ENCODE measurements at regions not wholly inside any gene's neighbourhood (a gene's known extent, or its start where the extent isn't known, plus 50 kb on each side); places are given as distances from the start of the nearest gene placed in this dataset.

DNA sequence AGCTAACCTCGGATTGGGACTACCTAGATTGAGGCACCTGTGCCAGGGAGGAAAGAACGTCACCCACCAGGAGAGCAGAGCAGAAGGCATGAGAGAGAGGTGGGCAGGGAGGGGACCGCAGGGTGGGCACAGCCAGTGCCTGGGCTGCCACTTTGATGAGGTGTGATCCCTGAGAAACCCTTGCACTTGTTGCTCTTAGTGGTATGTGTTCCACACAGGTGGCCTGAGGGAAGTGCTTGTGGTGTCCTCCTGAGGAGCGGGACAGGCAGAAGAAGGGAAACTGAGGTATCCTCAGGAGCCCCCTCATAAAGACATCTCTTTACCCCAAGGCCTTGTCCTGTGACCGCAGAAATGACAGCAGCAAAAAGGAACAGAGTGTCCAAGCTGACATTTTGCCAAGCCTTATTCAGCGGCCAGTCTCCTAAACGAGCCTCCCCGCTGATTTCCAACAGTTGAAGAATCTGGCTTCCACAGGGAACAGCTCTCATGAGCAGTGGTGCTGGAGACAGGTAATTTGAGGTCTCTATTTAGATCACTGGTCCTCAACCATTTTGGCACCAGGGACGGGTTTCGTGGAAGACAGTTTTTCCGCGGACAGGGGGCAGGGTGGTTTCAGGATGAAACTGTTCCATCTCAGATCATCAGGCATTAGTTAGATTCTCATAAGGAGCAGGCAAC is 82.4 kb downstream of the FOXD1 start:
- TF ChIP-seq, protein P1, sequence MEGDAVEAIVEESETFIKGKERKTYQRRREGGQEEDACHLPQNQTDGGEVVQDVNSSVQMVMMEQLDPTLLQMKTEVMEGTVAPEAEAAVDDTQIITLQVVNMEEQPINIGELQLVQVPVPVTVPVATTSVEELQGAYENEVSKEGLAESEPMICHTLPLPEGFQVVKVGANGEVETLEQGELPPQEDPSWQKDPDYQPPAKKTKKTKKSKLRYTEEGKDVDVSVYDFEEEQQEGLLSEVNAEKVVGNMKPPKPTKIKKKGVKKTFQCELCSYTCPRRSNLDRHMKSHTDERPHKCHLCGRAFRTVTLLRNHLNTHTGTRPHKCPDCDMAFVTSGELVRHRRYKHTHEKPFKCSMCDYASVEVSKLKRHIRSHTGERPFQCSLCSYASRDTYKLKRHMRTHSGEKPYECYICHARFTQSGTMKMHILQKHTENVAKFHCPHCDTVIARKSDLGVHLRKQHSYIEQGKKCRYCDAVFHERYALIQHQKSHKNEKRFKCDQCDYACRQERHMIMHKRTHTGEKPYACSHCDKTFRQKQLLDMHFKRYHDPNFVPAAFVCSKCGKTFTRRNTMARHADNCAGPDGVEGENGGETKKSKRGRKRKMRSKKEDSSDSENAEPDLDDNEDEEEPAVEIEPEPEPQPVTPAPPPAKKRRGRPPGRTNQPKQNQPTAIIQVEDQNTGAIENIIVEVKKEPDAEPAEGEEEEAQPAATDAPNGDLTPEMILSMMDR (IDR thresholded peaks at IDR 0.05): no peak
- no peak for TF ChIP-seq POLR2A (IDR thresholded peaks at IDR 0.05)
